ENCODE measurements at regions not wholly inside any gene's neighbourhood (a gene's known extent, or its start where the extent isn't known, plus 50 kb on each side); places are given as distances from the start of the nearest gene placed in this dataset.

DNA sequence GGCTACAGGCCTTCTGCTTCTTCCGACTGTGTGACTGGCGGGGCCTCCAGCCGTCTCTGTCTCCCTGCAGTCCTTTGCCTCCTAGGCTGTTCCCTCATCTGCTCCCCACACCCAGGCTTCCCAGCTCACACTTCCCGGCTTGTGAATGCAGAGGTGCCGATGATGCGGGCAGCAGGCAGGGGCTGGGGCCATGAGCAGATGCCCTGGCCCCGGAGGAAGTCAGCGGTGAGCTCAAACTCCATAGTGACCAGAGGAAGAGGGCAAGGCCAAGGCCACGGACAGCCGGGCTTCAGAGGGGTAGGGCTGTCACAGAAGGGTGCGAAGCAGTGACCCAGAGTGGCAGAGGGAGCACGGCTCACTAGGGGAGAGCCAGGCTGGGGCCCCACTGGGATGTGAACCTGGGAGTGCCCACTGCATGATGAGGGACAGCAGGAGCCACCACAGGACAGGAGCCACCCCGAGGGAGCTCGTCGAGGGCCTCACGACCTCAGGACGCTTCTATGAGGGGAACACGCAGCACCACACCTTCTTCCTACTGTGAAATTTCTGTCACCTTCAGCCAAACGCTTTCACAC lies 515.9 kb downstream of the EIPR1 start:
- no peak overlapping the region for H3K4me2 ChIP-seq
- no peaks in the 10 kb centered on the region for H3K9me3 ChIP-seq (ENCODE audit: low read depth)
- H2AFZ ChIP-seq = no peak overlapping the region
- H3K9me2 ChIP-seq (replicated peaks; ENCODE audit: insufficient read depth) = no peaks in the 10 kb centered on the region
- no peaks in the 10 kb centered on the region for H4K20me1 ChIP-seq (ENCODE audit: insufficient read depth, poor library complexity, severe bottlenecking)
- H3K27ac ChIP-seq = no peak overlapping the region
- DNase-seq (ENCODE audit: low spot score) = no peak
- H3K4me3 ChIP-seq = no peak overlapping the region
- H3K4me1 ChIP-seq (ENCODE audit: insufficient read depth) = no peaks in the 10 kb centered on the region
- no peak for TF ChIP-seq EZH2phosphoT487 (IDR thresholded peaks at IDR 0.05; ENCODE audit: low read depth, severe bottlenecking, unreplicated experiment)
- TF ChIP-seq, protein P1, sequence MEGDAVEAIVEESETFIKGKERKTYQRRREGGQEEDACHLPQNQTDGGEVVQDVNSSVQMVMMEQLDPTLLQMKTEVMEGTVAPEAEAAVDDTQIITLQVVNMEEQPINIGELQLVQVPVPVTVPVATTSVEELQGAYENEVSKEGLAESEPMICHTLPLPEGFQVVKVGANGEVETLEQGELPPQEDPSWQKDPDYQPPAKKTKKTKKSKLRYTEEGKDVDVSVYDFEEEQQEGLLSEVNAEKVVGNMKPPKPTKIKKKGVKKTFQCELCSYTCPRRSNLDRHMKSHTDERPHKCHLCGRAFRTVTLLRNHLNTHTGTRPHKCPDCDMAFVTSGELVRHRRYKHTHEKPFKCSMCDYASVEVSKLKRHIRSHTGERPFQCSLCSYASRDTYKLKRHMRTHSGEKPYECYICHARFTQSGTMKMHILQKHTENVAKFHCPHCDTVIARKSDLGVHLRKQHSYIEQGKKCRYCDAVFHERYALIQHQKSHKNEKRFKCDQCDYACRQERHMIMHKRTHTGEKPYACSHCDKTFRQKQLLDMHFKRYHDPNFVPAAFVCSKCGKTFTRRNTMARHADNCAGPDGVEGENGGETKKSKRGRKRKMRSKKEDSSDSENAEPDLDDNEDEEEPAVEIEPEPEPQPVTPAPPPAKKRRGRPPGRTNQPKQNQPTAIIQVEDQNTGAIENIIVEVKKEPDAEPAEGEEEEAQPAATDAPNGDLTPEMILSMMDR (IDR thresholded peaks at IDR 0.05; ENCODE audit: poor library complexity) = no peak
- no peaks in the 10 kb centered on the region for H3K27me3 ChIP-seq
- H3K79me2 ChIP-seq = no peaks in the 10 kb centered on the region
- WGBS (ENCODE audit: low lambda C conversion rate, missing lambda C conversion rate) = 90% methylated on average over 19 of the region's 19 CpGs
- no peaks in the 10 kb centered on the region for H3K36me3 ChIP-seq (replicated peaks; ENCODE audit: insufficient read depth, low read depth)

DNA sequence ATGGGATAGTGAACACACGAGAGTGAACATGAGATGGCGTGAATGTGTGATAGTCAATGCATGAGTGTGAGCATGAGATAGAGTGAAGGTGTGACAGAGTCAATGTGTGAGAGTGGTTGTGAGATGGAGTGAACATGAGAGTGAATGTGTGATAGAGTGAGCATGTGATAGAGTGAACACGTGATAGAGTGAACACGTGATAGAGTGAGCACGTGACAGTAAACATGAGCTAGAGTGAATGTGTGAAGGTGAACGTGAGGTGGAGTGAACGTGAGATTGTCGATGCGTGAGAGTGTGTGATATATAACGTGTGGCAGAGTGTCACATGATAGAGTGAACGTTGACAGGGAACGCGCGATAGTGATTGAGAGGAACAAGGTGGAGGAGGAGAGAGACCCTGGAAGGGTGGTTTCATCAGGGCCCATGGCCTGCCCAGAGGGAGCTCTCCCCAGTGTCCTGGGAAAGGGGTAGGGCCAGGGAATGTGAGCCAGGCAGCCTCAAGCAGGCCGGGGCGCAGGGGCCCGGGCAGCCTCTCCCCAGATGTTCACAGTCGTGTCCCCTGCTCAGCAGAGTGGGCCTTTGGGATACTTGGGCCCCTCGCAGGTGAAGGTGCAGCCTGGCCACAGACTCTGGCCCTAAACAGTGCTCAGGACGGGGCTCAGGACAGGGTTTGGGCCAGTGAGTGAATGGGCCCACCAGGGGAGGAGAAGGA lies 516.9 kb downstream of the EIPR1 start:
- WGBS (ENCODE audit: low lambda C conversion rate, missing lambda C conversion rate) = 90% methylated on average over 20 of the region's 20 CpGs
- no peaks in the 10 kb centered on the region for H3K27me3 ChIP-seq
- no peak overlapping the region for H3K4me2 ChIP-seq
- H3K9me3 ChIP-seq (ENCODE audit: low read depth) = no peaks in the 10 kb centered on the region
- no peak overlapping the region for H2AFZ ChIP-seq
- H3K4me1 ChIP-seq (ENCODE audit: insufficient read depth) = no peaks in the 10 kb centered on the region
- H3K4me3 ChIP-seq = no peak overlapping the region
- no peaks in the 10 kb centered on the region for H4K20me1 ChIP-seq (ENCODE audit: insufficient read depth, poor library complexity, severe bottlenecking)
- H3K36me3 ChIP-seq (replicated peaks; ENCODE audit: insufficient read depth, low read depth) = no peaks in the 10 kb centered on the region
- H3K9me2 ChIP-seq (replicated peaks; ENCODE audit: insufficient read depth) = no peaks in the 10 kb centered on the region
- TF ChIP-seq EZH2phosphoT487 (IDR thresholded peaks at IDR 0.05; ENCODE audit: low read depth, severe bottlenecking, unreplicated experiment) (no peak), EZH2 (IDR thresholded peaks at IDR 0.05; ENCODE audit: borderline replicate concordance) (no peak)
- TF ChIP-seq, protein P1 (IDR thresholded peaks at IDR 0.05; ENCODE audit: poor library complexity) = no peak
- no peak for DNase-seq (ENCODE audit: low spot score)
- H3K79me2 ChIP-seq = no peaks in the 10 kb centered on the region
- H3K27ac ChIP-seq = no peak overlapping the region

DNA sequence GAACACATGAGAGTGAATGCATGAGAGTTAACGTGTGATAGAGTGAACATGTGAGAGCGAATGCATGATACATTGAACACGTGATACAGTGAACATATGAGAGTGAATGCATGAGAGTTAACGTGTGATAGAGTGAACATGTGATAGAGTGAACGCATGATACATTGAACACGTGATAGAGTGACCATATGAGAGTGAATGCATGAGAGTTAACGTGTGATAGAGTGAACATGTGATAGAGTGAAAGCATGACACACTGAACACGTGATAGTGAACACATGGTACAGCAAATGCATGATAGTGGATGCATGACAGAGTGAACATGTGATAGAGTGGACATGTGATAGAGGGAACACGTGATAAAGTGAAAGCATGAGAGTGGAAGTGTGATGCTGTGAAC lies 517.9 kb downstream of the EIPR1 start:
- no peaks in the 10 kb centered on the region for H3K36me3 ChIP-seq (replicated peaks; ENCODE audit: insufficient read depth, low read depth)
- TF ChIP-seq, protein P1 (IDR thresholded peaks at IDR 0.05; ENCODE audit: poor library complexity) = no peak
- TF ChIP-seq EZH2phosphoT487 (IDR thresholded peaks at IDR 0.05; ENCODE audit: low read depth, severe bottlenecking, unreplicated experiment) (no peak), EZH2 (IDR thresholded peaks at IDR 0.05; ENCODE audit: borderline replicate concordance) (no peak)
- 91% methylated on average over 9 of the region's 9 CpGs for WGBS (ENCODE audit: low lambda C conversion rate, missing lambda C conversion rate)
- H3K27ac ChIP-seq = no peak overlapping the region
- H3K4me1 ChIP-seq (ENCODE audit: insufficient read depth) = no peaks in the 10 kb centered on the region
- H3K27me3 ChIP-seq = no peaks in the 10 kb centered on the region
- H3K9me3 ChIP-seq (ENCODE audit: low read depth) = no peaks in the 10 kb centered on the region
- H3K79me2 ChIP-seq = no peaks in the 10 kb centered on the region
- H3K9me2 ChIP-seq (replicated peaks; ENCODE audit: insufficient read depth) = no peaks in the 10 kb centered on the region
- H2AFZ ChIP-seq = no peak overlapping the region
- H4K20me1 ChIP-seq (ENCODE audit: insufficient read depth, poor library complexity, severe bottlenecking) = no peaks in the 10 kb centered on the region
- DNase-seq (ENCODE audit: low spot score) = no peak
- no peak overlapping the region for H3K4me2 ChIP-seq
- no peak overlapping the region for H3K4me3 ChIP-seq
